HG03520 (cell line): ENCODE measurements at regions not wholly inside any gene's neighbourhood (a gene's known extent, or its start where the extent isn't known, plus 50 kb on each side); places are given as distances from the start of the nearest gene placed in this dataset.

Source experiments
- ATAC-seq: cut with Tn5 transposase; IDR thresholded peaks from one replicate; pipeline ENCODE4 v1.9.1; 2021; ENCODE audit warnings: mild to moderate bottlenecking, moderate library complexity; ENCODE audit not compliant: unreplicated experiment

DNA sequence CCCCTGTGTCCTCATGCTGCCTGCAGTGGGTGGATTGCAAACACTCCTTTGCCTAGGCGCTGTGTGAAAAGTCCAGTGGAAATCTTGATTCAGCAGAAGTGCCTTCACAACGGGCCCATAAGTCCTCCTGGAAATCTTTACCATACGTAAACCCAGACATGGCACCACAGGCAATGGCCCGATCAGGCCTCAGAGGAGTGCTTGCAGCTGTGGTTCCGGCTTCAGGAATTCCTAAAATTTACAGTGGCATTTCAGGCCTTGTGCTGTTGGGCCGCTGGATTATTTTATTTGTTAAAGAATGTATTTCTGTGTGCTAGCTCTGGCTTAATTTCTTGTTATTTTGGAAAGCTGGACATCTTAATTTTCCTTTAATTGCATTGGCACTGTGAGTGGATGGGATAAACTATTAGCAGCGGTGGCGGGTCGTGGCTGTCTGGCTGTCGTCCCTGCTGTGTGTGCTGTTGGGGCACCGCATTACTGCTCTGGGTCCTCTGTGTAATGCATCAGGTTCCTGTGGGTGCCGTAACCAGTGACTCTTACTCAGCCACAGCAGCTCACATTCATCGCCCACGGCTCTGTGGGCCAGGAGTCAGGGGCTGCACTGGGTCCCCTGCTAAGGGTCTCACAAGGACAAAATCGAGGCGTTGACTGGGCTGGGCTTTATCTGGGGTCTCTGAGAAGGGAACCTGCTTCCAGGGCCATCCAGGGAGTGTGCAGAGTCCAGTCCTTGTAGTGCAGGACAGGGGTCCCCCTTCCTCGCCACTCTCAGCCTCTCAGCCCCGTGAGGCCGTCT, 73.1 kb downstream of the RTP5 start:
- ATAC-seq: no peak

DNA sequence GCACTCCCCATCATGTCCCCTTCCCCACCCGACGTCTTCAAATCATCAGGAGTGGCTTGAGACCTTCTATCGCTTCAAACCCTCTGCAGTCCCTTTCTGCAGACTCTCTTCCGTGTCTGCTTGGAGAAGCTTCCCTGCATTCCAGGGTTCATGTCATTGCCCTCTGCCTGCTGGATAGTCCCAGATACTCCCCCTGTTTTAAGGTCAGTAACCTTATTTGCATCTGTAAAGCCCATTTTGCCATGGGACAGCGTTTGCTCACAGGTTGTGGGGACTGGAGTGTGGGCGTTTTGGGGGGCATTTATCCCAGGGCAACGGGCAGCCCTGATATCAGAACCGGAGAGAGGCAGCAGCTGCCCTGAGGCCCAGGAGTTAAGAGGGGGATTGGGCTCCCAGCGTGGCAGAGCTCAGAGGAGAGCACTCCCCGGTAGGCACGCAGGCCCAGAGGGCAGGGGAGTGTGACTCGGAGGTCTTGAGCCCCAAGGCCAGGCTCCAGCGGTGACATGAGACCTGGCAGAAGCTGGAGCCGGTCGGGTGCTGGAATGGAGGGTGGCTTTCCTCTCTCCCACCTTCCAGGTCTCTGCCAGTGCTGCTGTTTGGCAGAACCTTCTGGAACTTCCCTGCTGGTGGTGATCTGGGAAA, 73.8 kb downstream of the RTP5 start:
- no peak for ATAC-seq

DNA sequence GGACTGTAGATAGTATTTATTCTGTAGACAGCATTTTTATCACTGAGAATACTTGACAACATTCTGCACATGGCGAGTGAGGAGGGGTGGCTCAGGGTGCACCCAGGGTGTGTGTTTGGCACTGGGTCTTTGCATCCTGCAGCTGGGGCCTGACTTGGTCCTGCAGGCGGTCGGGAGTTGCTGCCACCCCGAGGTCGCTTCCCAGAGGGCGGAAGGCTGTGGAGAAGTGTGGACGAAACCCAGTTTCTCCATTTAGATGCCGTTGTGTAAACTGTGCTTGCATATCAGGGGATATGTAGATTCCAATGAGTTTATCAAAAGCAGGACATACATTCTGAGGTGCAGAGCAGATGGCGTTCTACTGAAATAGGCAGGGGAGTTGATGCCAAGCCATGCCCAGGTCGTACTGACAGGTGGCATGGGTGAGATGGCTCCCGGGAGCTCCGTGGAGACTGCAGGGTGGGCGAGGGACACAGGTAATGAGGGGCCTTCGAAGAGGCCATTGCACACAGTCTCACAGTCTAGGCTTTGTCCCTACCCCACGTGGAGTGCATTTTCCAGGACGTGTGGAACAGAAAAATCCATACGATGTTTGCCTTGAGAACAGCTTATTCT, 74.5 kb downstream of the RTP5 start:
- no peak for ATAC-seq

DNA sequence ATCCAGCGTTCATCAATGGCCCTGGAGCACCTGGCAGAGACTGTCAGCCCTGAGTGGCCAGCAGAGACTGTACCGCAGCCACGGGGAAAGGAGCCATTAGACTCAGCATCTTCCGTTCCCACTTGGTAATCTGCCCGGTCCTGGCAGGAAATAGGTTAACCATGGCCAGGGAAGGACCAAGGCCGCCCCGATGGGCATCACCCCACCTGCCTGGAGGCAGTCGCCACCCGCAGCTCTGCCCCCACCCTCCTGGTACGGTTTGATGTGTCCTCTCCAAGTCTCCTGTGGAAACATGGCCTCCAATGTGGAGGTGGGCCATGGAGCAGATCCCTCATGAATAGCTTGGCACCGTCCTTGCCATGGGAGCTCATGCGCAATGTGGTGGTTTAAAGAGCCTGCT, 75.3 kb downstream of the RTP5 start:
- ATAC-seq: no peak

DNA sequence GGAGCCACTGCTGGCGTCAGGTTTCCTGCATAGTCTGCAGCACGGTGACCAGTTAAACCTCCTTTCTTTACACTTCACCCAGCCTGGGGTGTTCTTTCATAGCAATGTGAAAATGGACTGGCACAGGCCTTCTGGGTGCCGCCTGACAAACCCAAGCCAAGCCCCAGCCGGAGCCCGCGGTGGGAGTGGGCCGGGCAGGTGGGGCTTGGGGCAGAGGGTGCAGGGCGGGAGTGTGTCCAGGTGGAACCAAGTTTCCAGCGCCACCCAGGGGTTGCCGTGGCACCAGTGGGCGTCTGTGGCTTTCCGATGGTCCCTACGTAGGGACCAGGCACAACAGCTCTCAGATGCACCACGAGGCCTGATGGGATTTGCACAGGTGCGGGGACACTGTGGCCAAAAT, 75.8 kb downstream of the RTP5 start:
- no peak for ATAC-seq

DNA sequence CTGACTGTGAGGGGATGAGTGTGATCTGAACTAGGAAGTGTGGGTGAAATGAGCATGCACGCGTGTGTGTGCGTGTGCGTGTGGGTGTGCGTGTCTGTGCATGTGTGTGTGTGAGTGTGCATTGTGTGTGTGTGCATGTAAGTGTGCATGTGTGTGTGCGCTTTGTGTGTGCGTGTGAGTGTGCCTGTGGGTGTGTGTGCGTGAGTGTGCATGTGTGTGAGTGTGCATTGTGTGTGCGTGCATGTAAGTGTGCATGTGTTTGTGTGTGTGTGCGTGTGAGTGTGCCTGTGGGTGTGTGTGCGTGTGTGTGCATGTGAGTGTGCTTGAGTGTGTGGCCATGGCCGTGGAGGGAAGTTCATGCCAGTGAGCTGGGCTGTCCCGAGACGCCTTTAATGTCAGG, 76.3 kb downstream of the RTP5 start:
- no peak for ATAC-seq

DNA sequence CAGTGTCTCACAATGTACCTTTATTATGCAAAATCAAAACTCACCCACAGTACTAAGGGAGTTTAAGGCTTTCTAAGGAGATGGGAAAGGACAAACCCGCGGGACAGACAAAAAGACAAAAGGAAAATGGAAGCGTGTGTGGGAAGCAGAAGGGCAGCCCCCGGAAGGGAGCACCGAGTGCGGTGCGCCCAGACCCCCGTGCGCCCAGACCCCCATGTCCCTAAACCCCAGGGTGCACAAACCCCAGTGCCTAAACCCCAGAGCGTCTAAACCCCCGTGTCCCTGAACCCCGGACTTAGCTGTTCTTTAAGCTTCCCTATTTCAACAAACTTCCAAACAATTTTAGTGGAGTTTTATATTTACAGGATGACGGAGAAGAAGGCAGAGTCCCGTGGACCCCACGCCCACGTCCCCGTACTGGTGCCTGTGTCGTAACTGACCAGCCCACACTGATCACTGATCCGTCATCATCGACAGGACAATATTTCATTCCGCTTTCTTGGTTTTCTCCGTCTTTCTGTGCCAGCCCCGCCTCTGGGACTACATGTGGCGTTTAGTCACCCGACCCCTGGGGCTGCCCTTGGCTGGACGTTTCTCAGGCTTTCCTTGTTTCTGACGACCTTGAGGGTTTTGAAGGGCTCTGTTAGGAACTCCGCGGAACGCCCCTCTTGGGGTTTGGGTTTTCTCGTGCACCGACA, 76.9 kb downstream of the RTP5 start:
- ATAC-seq: no peak

DNA sequence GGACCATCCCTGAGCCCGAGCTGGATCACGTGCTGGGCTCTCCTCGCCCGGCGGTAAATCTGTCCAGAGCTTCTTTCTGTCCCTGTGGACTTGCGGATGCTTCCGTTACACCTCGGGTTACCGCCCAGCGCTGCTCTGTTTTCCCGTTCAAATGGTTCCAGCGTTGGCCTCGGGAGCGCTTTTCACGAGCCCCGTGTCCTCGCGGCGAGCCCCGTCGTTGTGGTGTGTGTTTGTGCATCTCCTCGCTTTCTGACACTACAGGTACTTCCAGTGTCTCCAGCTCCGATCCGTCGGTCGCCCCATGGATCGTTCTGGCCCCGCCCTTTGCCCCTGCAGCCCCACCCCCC, 77.4 kb downstream of the RTP5 start:
- no peak for ATAC-seq

DNA sequence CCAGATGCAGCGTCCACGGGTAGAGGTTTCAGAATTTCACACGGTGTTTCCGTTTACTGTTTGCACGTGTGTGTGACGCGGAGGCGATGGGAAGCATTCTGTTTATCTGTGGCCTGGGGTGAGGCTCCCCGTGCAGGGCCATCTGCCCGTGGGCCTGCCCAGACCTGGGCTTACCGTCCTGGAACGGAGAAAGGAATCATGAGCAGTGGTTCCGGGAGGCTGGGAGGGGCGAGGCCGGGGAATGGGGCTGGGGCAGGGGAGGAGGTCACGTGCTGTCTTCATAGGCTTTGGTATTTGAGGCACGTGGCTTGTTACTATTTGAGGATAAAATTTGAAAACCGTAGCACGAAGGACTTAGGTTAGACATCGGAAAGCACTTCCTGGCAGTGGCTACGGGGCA, 77.9 kb downstream of the RTP5 start:
- ATAC-seq: no peak

DNA sequence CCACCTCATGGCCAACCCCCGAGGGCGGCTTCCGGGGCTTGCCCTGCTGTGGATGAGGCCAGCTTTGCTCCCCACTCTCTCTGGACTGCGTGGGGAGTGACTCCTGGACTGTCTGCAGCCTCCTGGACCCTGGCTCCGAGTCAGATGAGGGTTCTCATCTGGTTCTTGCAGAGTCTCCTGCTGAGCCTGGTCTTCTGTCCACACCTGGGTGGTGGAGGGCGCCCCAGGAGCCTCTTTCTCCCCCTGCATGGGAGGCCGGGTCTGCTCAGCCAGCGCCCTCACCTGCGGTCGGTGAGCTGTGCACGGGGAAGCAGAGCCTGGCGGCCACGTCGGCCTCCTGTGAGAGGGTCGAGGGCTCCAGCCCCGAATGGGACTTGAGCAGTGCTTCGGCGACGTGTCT, 78.3 kb downstream of the RTP5 start:
- no peak for ATAC-seq

DNA sequence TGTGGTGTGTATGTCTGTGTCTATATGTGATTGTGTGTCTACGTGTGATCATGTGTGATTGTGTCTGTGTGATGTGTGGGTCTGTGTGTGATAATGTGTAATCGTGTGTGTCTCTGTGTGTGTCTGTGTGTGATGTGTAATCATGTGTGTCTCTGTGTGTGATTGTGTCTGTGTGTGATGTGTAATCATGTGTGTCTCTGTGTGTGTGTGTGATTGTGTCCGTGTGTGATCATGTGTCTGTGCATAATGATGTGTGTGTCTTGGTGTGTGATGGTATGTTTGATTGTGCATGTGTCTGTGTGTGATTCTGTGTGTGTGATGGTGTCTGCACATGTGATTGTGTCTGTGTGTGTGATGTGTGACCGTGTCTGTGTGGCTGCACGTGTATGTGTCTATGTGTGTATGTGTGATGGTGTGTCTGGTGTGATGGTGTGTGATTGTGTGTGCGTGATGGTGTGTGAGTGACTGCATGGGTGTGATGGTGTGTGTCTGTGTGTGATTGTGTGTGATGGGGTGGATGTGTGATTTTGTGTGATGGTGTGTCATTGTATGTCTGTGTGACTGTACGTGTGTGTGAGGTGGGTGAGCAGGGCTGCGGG, 78.9 kb downstream of the RTP5 start:
- ATAC-seq: no peak

DNA sequence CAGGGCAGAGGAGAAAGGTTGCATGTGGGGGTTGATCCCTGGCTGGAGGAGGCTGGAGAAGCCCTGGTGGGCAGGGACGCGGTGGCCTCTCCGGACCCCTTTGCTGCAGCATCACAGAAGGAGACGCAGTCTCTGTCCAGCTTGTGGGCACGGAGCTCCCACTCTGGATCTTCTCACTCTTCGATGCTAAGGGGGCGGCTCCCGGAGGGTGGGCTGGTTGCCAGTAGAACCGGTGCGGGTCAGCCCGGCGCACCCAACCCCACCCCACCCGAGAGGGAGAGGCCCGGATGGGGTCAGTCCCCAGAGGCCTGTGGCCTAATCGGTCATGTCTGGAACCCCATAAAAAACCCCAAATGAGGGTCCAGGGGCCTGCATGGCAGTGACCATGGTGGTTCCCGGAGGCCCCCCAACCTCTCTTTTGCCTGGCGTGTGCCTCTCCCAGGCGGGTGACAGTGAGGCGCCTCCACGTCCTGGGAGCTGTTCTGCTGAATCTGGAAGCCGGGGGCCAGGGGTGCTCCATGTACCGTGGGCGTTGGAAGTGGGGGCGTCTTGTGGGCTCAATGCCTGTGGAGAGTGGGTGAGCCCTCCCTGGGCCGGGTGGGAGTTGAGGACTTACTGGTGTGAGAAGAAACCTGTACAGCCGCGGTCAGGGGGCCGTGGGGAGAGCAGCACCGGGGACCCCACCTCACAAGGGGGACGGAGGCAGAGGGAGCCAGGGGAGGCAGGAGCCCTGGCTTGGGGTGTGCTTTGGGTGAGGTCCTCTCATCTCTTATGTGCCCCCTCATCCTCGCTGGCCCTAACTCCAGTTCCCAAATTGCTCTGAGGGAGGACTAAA, 79.6 kb downstream of the RTP5 start:
- no peak for ATAC-seq

DNA sequence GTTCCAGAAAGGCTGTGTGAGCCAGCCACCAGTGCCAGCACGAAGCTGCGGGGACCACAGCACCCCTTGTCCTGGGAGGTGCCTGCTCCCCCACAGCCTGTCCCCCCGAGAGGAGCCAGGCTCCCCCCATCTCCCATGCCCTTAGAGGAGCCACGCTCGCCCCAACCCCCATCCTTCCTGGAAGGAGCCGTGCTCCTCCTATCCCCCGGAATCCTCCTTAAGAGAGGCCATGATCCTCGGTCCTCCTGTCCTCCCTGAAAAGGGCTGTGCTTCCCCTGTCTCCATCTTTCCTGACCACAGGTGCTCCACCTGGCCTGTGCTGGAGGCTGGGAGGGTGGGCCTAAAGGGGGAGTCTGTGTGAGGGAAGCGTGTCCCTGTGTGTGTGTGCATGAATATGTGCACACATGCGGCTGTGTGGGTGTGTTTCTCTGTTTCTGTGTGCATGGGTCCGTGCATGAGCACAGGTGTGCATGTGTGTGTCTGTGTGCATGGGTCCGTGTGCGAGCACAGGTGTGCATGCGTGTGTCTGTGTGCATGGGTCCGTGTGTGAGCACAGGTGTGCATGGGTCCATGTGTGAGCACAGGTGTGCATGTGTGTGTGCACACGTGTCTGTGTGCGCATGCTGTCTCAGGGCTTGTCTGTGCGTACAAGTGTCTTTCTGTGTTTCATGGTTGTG, 80.3 kb downstream of the RTP5 start:
- ATAC-seq: no peak

DNA sequence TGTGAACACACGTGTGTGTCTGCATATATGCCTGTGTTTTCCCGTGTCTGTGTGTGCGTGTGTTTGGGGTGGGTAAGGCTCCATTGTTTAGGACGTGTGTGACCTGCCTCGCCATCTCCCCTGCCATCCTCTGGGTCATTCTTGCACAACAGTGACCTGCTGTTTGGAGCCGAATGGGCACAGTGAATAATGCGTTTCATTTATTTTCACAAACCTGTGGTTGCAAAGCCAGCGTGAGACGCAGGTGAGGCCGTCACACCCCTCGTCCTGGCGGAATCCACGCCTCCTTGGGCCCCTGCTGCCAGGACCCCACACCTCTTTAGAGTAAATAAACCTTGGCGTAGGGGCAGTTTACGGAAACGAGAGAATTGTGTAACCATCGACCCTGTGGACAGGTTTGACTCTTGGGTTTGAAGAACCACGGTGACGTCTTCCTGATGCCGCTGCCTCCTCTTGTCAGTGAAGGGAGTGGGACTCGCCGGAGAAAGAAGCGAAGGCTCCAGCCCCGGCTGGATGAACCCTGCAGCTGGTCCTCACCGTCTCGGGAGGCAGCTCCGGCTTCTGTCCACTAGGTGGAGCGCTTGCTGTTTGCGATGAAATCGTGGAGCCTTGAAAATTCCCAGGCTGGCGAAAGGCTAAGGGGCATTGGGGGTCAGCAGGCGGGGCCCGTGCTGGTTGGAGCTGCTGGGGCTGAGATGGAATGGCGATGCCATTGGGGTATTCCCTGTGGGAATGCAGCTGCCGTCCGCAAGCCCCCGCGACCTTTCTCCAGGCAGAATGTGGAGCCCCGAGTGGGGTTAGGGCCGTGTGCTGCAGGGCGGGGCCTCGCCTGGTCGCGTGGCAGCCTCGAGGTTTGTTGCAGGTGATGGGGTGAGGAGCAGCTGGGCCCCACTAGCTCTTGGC, 81.1 kb downstream of the RTP5 start:
- ATAC-seq: no peak

DNA sequence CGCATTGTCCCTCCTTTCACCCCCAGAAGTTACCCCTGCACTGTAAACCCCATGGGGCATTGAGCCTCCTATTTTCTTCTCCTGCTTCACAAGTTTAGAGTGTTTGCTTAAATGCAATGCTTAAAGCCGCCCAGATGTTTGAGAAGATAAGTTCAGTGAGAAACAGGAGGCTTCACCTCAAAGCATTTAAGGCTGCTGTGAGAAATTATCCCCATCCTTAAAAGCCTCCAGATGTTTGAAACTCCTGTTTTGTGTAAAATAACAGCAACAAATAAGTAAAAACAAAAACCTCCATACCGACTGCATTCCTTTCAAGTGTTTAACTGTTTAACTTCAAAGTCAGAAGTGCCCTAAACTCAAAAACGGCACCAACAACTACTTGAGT, 81.8 kb downstream of the RTP5 start:
- ATAC-seq: no peak

DNA sequence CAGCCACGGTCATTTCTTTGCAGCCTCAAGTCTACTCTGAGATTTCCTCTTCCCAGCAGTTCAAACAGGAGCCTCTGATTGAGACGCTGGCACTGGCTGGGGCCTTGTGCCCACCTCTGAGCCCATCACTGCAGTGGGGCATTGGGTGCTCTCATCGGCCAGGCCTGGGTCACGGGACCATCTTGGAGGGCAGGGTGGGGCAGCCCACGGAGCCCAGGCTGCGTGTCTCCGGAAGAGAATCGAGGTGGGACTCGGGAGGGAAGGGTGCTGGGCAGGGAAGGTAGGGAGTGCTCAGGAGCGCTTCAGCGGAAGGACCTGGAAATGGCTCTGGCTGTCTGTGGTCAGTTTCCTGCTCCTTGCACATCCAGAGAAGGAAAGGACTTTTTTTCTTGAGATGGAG, 82.4 kb downstream of the RTP5 start:
- no peak for ATAC-seq

DNA sequence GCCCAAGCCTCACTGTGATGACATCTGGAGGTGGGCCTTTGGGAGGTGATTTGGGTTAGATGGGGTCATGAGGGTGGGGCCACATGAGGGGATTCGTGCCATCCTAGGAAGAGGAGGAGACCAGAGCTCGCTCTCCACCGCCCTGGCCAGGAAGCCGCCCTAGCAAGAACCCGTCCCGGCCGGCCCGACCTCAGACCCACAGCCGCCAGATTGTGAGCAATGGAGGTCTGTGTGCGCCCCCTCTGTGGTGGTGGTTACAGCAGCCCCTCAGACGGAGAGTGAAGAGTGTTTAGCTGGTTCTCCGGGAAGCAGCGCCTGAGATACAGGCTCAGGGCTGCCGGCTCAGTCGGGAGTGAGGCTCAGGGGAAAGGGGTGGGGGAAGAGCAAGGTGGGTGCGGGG, 83.3 kb downstream of the RTP5 start:
- no peak for ATAC-seq

DNA sequence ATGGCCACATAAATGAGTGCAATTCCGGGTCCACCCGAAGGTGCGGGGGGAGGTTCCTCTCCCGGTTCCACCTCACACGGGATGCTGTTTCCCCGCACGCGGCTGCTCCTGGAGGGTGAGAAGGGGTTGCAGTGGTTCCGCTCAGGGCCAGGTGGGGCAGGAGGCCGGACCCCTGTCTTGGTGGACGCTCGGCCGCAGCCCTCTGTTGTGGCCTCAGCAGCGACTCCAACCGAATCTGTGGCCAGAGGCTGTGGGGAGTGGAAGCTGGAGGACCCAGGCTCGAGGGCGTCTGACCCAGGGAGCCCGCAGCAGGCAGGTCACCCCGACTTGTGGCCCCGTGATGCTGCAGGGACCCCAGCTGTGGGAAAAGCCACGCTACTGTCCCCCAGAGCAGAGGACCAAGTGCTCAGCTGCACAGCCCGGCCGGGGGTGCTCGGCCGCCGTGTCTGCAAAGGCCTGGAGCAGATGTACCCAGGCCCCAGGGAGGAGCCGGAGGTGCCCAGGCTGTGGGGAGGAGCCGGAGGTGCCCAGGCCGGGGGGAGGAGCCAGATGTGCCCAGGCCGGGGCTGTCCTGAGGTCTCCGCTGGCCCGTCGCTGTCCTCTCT, 83.9 kb downstream of the RTP5 start:
- no peak for ATAC-seq
